Osteocyte (in vitro differentiated cells): ENCODE measurements at regions not wholly inside any gene's neighbourhood (a gene's known extent, or its start where the extent isn't known, plus 50 kb on each side); places are given as distances from the start of the nearest gene placed in this dataset.

ENCODE experiments used
- DNase-seq: peaks from one replicate; pipeline ENCODE4 v3.0.0; 2021; ENCODE audit warnings: mixed read lengths; ENCODE audit not compliant: unreplicated experiment; ENCODE audit errors: extremely low spot score
- H3K27ac Mint-ChIP-seq: one replicate; pipeline ENCODE4 v1.8.0; 2021; ENCODE audit warnings: mild to moderate bottlenecking, mixed read lengths; ENCODE audit not compliant: unreplicated experiment
- H3K27me3 Mint-ChIP-seq: one replicate; pipeline ENCODE4 v1.8.0; 2021; ENCODE audit warnings: mixed read lengths; ENCODE audit not compliant: unreplicated experiment
- H3K36me3 Mint-ChIP-seq: one replicate; pipeline ENCODE4 v1.8.0; 2021; ENCODE audit warnings: mixed read lengths; ENCODE audit not compliant: unreplicated experiment
- H3K4me1 Mint-ChIP-seq: one replicate; pipeline ENCODE4 v1.8.0; 2021; ENCODE audit warnings: mixed read lengths; ENCODE audit not compliant: unreplicated experiment
- H3K4me3 Mint-ChIP-seq: one replicate; pipeline ENCODE4 v1.8.0; 2021; ENCODE audit warnings: mild to moderate bottlenecking, moderate library complexity, mixed read lengths; ENCODE audit not compliant: unreplicated experiment
- H3K9me3 Mint-ChIP-seq: one replicate; pipeline ENCODE4 v1.8.0; 2021; ENCODE audit warnings: mixed read lengths; ENCODE audit not compliant: unreplicated experiment
- CTCF ChIP-seq: fragments of 200-600 bp; sonication (generic); IDR thresholded peaks from 2 replicates; pipeline ENCODE4 v1.5.0; 2021; ENCODE audit warnings: antibody characterized with exemption, mild to moderate bottlenecking, moderate library complexity

GRCh38 chr4:111919639-111920038 is 225.6 kb upstream of the FAM241A start:
- H3K4me3 Mint-ChIP-seq = no peak overlapping the region
- DNase-seq = no peak
- H3K36me3 Mint-ChIP-seq = no peaks in the 10 kb centered on the region
- no peaks in the 10 kb centered on the region for H3K27me3 Mint-ChIP-seq
- no peaks in the 10 kb centered on the region for H3K4me1 Mint-ChIP-seq
- TF ChIP-seq CTCF = no peak
- H3K9me3 Mint-ChIP-seq = no peaks in the 10 kb centered on the region
- H3K27ac Mint-ChIP-seq = no peak overlapping the region

GRCh38 chr4:111921714-111922113 is 223.5 kb upstream of the FAM241A start:
- no peak for DNase-seq

GRCh38 chr4:111923786-111924185 is 221.5 kb upstream of the FAM241A start:
- no peak for DNase-seq
- Mint-ChIP-seq H3K9me3 (no peaks in the 10 kb centered on the region), H3K4me1 (no peaks in the 10 kb centered on the region), H3K27ac (no peak overlapping the region), H3K27me3 (peaks cover 3% of the 10 kb centered on the region), H3K36me3 (no peaks in the 10 kb centered on the region), H3K4me3 (no peak overlapping the region)
- no peak for TF ChIP-seq CTCF

More at GRCh38 chr4:111921714-111922113, 223.5 kb upstream of the FAM241A start:
- no peaks in the 10 kb centered on the region for H3K27me3 Mint-ChIP-seq
- H3K27ac Mint-ChIP-seq = no peak overlapping the region
- no peaks in the 10 kb centered on the region for H3K4me1 Mint-ChIP-seq
- no peaks in the 10 kb centered on the region for H3K36me3 Mint-ChIP-seq
- H3K4me3 Mint-ChIP-seq = no peak overlapping the region
- no peaks in the 10 kb centered on the region for H3K9me3 Mint-ChIP-seq
- TF ChIP-seq CTCF = no peak

GRCh38 chr4:111924696-111925095 is 220.6 kb upstream of the FAM241A start:
- no peak for TF ChIP-seq CTCF
- no peaks in the 10 kb centered on the region for H3K9me3 Mint-ChIP-seq
- DNase-seq = no peak
- peaks cover 3% of the 10 kb centered on the region for H3K27me3 Mint-ChIP-seq
- H3K36me3 Mint-ChIP-seq = no peaks in the 10 kb centered on the region
- H3K4me3 Mint-ChIP-seq = no peak overlapping the region
- no peak overlapping the region for H3K27ac Mint-ChIP-seq
- H3K4me1 Mint-ChIP-seq = no peaks in the 10 kb centered on the region

- no peak for DNase-seq
- no peak overlapping the region for H3K27ac Mint-ChIP-seq
- TF ChIP-seq CTCF = no peak
- H3K27me3 Mint-ChIP-seq = peaks cover 6% of the 10 kb centered on the region
- H3K36me3 Mint-ChIP-seq = no peaks in the 10 kb centered on the region
- no peaks in the 10 kb centered on the region for H3K9me3 Mint-ChIP-seq
- no peak overlapping the region for H3K4me3 Mint-ChIP-seq
- no peaks in the 10 kb centered on the region for H3K4me1 Mint-ChIP-seq
Measured at GRCh38 chr4:111930659-111931058, 214.6 kb upstream of the FAM241A start.
